GM23248 (cell line): ENCODE measurements at regions not wholly inside any gene's neighbourhood (a gene's known extent, or its start where the extent isn't known, plus 50 kb on each side); places are given as distances from the start of the nearest gene placed in this dataset.

Source experiments
- EZH2 ChIP-seq: fragments of 200-600 bp; sonication (generic); IDR thresholded peaks from 2 replicates; pipeline ENCODE4 v1.6.1; 2018; ENCODE audit warnings: antibody characterized with exemption, mild to moderate bottlenecking; ENCODE audit not compliant: insufficient read depth, poor library complexity, severe bottlenecking
- EZH2phosphoT487 ChIP-seq: fragments of 200-600 bp; sonication (generic); IDR thresholded peaks from 2 replicates; pipeline ENCODE4 v1.6.1; 2018; ENCODE audit warnings: antibody characterized with exemption, moderate library complexity, mild to moderate bottlenecking, low read depth; ENCODE audit not compliant: insufficient read depth

DNA sequence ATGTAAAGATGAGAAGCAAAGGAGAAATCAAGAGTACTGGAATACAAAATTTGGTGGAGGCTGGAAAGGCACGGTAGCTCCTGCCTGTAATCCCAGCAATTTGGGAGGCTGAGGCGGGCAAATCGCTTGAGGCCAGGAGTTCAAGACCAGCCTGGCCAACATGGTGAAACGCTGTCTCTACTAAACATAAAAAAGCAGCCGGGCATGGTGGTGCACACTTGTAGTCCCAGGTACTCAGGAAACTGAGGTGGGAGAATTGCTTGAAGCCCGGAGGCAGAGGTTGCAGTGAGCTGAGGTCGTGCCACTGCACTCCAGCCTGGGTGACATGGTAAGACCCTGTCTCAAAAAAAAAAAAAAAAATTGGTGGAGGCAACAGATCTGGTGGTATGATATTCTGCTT is 1086.0 kb downstream of the NLGN4X start:
- no peak for TF ChIP-seq EZH2
- no peak for TF ChIP-seq EZH2phosphoT487
